Aorta (tissue), 5 donors: ENCODE measurements at regions not wholly inside any gene's neighbourhood (a gene's known extent, or its start where the extent isn't known, plus 50 kb on each side); places are given as distances from the start of the nearest gene placed in this dataset.

Experiments used
- ATAC-seq: fragments of 200-7000 bp; cut with Tn5 transposase; one replicate; pipeline ENCODE4 v1.9.1; 2022; ENCODE audit warnings: moderate library complexity; ENCODE audit not compliant: low FRiP score
- DNase-seq, 2 donors: peaks; one replicate each; pipeline ENCODE4 v3.0.0-alpha.2; 2020
- H3K27ac ChIP-seq, 2 donors: one replicate each; pipeline ENCODE4 v1.5.1; 2013; ENCODE audit warnings: low read length in 2 of 2, mild to moderate bottlenecking in 2 of 2, moderate library complexity in 2 of 2, control low read depth in 1 of 2, inconsistent platforms in 1 of 2, low read depth in 1 of 2
- H3K27me3 ChIP-seq, 2 donors: one replicate each; pipeline ENCODE4 v1.6.1; 2013; ENCODE audit warnings: control low read depth in 1 of 2, low read length in 1 of 2, mild to moderate bottlenecking in 1 of 2, moderate library complexity in 1 of 2; ENCODE audit not compliant: insufficient read depth in 2 of 2, control insufficient read depth in 1 of 2
- H3K36me3 ChIP-seq, 2 donors: one replicate each; pipeline ENCODE4 v1.6.1; 2013; ENCODE audit warnings: control low read depth in 1 of 2, low read length in 1 of 2, mild to moderate bottlenecking in 1 of 2; ENCODE audit not compliant: insufficient read depth in 2 of 2, control insufficient read depth in 1 of 2
- H3K4me1 ChIP-seq, 2 donors: one replicate each; pipeline ENCODE4 v1.6.1; 2013; ENCODE audit warnings: low read length in 2 of 2, control low read depth in 1 of 2, mild to moderate bottlenecking in 1 of 2, moderate library complexity in 1 of 2; ENCODE audit not compliant: insufficient read depth in 2 of 2, control insufficient read depth in 1 of 2
- H3K4me3 ChIP-seq, 2 donors: one replicate each; pipeline ENCODE4 v1.5.1; 2013; ENCODE audit warnings: low read length in 2 of 2, control low read depth in 1 of 2, mild to moderate bottlenecking in 1 of 2
- H3K9me3 ChIP-seq: one replicate; pipeline ENCODE4 v1.6.1; 2013; ENCODE audit warnings: mild to moderate bottlenecking, low read length; ENCODE audit not compliant: control insufficient read depth
- WGBS, 2 donors: extraction: QIAGEN DNeasy Blood & Tissue Kit; methylation state at CpG; one replicate each; pipeline ENCODE4 v1.1.7; 2013; 5-methylcytosine and 5-hydroxymethylcytosine counted together
- intact Hi-C, 2 donors: fragments of 100-400 bp; cut with DNase I; formaldehyde crosslinking; loops; one replicate each; pipeline versions ENCODE4 v1.14.2 to v1.15.0; 2022
- donor health status: healthy with polysubstance abuse.
- donor health status: Bipolar disorder and iron deficiency.
- donor health status: DM: no; HTN: no; CAD: no.
- donor health status: DM: no; HTN: no; CAD: no.
- donor health status: DM: yes; HTN: yes; CAD: no.

DNA sequence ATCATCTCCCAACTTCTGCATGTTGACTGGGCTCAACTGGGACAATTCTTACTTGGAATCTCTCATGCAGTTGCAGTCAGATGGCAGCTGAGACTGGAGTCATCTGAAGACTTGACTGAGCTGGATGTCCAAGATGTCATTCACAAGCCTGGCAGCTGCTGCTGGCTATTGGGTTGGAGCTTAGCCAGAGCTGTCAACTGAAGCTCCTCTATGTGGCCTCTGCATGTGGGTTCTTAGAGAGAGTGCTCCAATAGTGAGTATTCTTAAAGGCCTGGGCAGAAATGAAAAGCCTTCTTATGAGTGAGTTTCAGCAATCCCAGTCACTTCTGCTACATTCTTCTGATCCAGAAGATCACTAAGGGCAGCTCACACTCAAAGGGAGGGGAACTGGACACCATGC lies 440.9 kb downstream of the LRIG3 start:
- Histone ChIP-seq H3K4me1 (no peaks in the 10 kb centered on the region), H3K27ac (no peak overlapping the region), H3K9me3 (no peaks in the 10 kb centered on the region), H3K4me3 (no peak overlapping the region), H3K36me3 (no peaks in the 10 kb centered on the region), H3K27me3 (no peaks in the 10 kb centered on the region)
- intact Hi-C loops, result no loop called here
- DNase-seq (no peak), ATAC-seq (no peak)

DNA sequence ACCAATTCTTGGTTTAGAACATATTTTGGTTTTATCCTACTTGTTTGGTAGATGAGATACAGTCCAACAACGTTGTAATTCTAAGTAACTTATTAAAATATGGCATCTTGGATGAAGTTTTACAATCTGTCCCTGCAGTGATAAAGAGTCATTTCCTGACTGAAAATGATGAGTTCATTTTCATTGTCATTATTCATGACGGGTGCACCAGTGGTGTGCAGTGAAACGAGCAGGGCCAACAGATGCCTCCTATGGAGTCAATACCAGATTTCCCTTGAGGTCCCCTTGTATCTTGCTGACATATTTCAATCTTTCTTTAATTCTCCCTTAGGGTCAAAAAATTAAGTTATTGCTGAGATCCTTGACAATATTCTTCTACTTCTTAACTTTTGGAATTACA lies 438.5 kb downstream of the LRIG3 start:
- no peak for DNase-seq
- 50 to 67% methylated on average over 3 of the region's 3 CpGs for WGBS, 2 donors
- ATAC-seq, result no peak
- H3K9me3 ChIP-seq, result no peaks in the 10 kb centered on the region
- no peaks in the 10 kb centered on the region for H3K4me1 ChIP-seq
- H3K36me3 ChIP-seq, result no peaks in the 10 kb centered on the region
- H3K27ac ChIP-seq, result no peak overlapping the region
- H3K27me3 ChIP-seq, result no peaks in the 10 kb centered on the region
- intact Hi-C loops, result no loop called here
- H3K4me3 ChIP-seq, result no peak overlapping the region

DNA sequence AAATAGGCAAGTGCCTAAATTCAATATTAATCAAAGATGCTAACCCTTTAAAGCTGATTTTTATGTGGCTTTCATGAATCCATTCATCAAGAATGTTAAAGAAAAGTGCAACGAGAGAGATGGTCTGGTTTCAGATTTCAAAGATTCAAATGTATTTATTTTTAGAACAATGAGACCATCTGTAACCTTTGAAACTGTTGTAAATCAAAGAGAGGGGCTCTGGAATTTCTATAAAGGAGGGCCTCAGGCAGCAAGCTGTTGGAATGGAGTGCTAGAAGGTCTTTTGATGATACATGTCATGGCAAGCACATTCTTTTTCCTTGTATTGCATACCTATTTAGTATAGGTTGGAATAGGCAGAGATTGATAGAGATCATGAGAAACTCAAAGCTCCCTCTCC lies 433.0 kb downstream of the LRIG3 start:
- intact Hi-C loops, result no loop called here
- ATAC-seq, result no peak
- DNase-seq, result no peak
- H3K4me1 ChIP-seq, result no peaks in the 10 kb centered on the region
- WGBS, 2 donors, result 14 to 27% methylated on average over 1 of the region's 1 CpG
- no peaks in the 10 kb centered on the region for H3K36me3 ChIP-seq
- H3K4me3 ChIP-seq, result no peak overlapping the region
- H3K9me3 ChIP-seq, result no peaks in the 10 kb centered on the region
- H3K27ac ChIP-seq, result no peak overlapping the region
- H3K27me3 ChIP-seq, result no peaks in the 10 kb centered on the region

DNA sequence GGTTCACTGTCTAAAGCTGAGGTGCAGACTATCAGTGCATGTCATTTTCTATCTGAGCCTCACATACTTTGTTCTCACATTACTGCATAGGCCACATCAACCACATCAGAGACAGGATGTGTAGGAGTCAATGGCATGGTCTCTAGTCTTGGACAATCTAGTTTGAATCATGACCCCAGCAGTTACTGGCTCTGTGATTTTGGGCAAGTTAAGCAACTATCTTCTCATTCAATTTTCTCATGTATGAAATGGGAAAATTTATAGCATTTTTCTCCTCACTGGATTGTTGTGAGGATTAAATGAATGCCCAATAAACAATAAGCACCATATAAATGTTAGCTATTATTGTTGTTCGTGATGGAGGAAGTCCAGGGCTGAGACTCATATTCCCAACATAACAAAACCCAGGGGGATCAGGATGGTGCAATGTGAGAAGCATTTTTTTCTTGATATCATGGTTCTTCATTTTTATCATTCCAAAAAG lies 432.6 kb downstream of the LRIG3 start:
- no peak overlapping the region for H3K27ac ChIP-seq
- no peaks in the 10 kb centered on the region for H3K9me3 ChIP-seq
- intact Hi-C loops, result no loop called here
- DNase-seq, result no peak
- H3K36me3 ChIP-seq, result no peaks in the 10 kb centered on the region
- 90 to 94% methylated on average over 1 of the region's 1 CpG for WGBS, 2 donors
- no peak for ATAC-seq
- H3K4me3 ChIP-seq, result no peak overlapping the region
- no peaks in the 10 kb centered on the region for H3K4me1 ChIP-seq
- H3K27me3 ChIP-seq, result no peaks in the 10 kb centered on the region

GRCh38 chr12:58489394-58489793 lies 430.9 kb downstream of the LRIG3 start:
- 58 to 64% methylated on average over 1 of the region's 1 CpG for WGBS, 2 donors
- ATAC-seq, result no peak
- intact Hi-C loops, result no loop called here

DNA sequence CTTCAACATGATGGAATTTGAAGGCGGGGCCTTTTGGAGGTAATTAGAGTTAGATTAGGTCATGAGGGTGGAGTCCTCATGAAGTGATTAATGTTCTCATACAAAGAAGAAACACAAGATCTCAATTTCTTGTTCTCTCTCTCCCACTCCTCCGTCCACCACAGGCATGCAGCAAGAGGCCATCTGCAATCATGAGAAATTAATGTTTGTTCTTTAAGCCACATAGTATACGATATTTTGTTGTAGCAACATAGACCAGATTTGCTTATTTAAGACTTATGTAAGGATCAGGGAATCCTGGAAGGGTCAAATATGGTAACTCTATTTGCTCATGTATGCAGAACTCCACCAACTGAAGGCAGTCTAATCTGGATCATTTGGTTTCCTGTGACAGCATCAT lies 429.0 kb downstream of the LRIG3 start:
- intact Hi-C loops, result no loop called here
- DNase-seq (no peak), ATAC-seq (no peak)
- Histone ChIP-seq H3K27ac (no peak overlapping the region), H3K4me1 (no peaks in the 10 kb centered on the region), H3K27me3 (no peaks in the 10 kb centered on the region), H3K36me3 (no peaks in the 10 kb centered on the region), H3K4me3 (no peak overlapping the region), H3K9me3 (no peaks in the 10 kb centered on the region)
- 80 to 85% methylated on average over 3 of the region's 3 CpGs for WGBS, 2 donors

More at GRCh38 chr12:58489394-58489793, 430.9 kb downstream of the LRIG3 start:
- H3K4me3 ChIP-seq, result no peak overlapping the region
- no peaks in the 10 kb centered on the region for H3K27me3 ChIP-seq
- DNase-seq, result no peak
- H3K27ac ChIP-seq, result no peak overlapping the region
- no peaks in the 10 kb centered on the region for H3K36me3 ChIP-seq
- no peaks in the 10 kb centered on the region for H3K4me1 ChIP-seq
- H3K9me3 ChIP-seq, result no peaks in the 10 kb centered on the region

- Histone ChIP-seq H3K27me3 (no peaks in the 10 kb centered on the region), H3K27ac (no peak overlapping the region), H3K9me3 (no peaks in the 10 kb centered on the region), H3K36me3 (no peaks in the 10 kb centered on the region), H3K4me1 (no peaks in the 10 kb centered on the region), H3K4me3 (no peak overlapping the region)
- WGBS, 2 donors, result 74 to 77% methylated on average over 4 of the region's 4 CpGs
- DNase-seq (no peak), ATAC-seq (no peak)
- intact Hi-C loops, result no loop called here
Measured at GRCh38 chr12:58496411-58497190, 423.7 kb downstream of the LRIG3 start.

GRCh38 chr12:58500399-58500798 lies 419.9 kb downstream of the LRIG3 start:
- intact Hi-C loops, result no loop called here
- H3K27ac ChIP-seq, result no peak overlapping the region
- peaks cover 0 to 2% of the 10 kb centered on the region in 2 donors for H3K4me1 ChIP-seq
- H3K36me3 ChIP-seq, result no peaks in the 10 kb centered on the region
- no peaks in the 10 kb centered on the region for H3K9me3 ChIP-seq
- WGBS, 2 donors, result 74 to 96% methylated on average over 2 of the region's 2 CpGs
- no peak overlapping the region for H3K4me3 ChIP-seq
- DNase-seq, result no peak
- no peaks in the 10 kb centered on the region for H3K27me3 ChIP-seq
- no peak for ATAC-seq

- no peak overlapping the region for H3K4me3 ChIP-seq
- 26 to 43% methylated on average over 1 of the region's 1 CpG for WGBS, 2 donors
- DNase-seq (no peak), ATAC-seq (no peak)
- no peaks in the 10 kb centered on the region for H3K27me3 ChIP-seq
- intact Hi-C loops, result no loop called here
- peaks cover 0 to 2% of the 10 kb centered on the region in 2 donors for H3K4me1 ChIP-seq
- no peaks in the 10 kb centered on the region for H3K36me3 ChIP-seq
- no peak overlapping the region for H3K27ac ChIP-seq
- no peaks in the 10 kb centered on the region for H3K9me3 ChIP-seq
Measured at GRCh38 chr12:58502226-58502625, 418.1 kb downstream of the LRIG3 start.
